ENCODE measurements at regions not wholly inside any gene's neighbourhood (a gene's known extent, or its start where the extent isn't known, plus 50 kb on each side); places are given as distances from the start of the nearest gene placed in this dataset.

GRCh38 chr4:56757821-56758411 lies 63.6 kb downstream of the SPINK2 start:
- peak; percentile 32 for DNase-seq

- no peak for DNase-seq
Observed at GRCh38 chr4:56757261-56757746, 64.2 kb downstream of the SPINK2 start.

DNA sequence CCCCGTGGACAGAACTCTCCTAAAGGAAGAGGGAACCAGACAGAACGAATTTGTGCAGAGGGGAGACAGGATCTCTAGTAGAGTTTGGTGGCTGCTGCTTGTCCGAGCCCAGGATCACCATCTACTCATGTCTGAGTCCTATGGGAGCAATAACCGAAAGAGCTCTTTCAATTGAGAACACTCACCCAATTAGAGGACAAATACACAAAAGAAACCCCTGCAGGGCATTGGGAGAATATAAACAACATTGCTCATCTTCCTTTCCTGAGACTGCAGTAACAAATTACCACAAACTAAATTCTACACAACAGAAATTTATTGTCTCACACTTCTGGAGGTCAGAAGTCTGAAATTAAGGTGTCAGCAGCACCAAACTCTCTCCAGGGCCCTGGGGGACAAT lies 65.6 kb downstream of the SPINK2 start:
- no peak for DNase-seq

GRCh38 chr4:56752985-56753384 lies 68.5 kb downstream of the SPINK2 start:
- no peak for DNase-seq

DNA sequence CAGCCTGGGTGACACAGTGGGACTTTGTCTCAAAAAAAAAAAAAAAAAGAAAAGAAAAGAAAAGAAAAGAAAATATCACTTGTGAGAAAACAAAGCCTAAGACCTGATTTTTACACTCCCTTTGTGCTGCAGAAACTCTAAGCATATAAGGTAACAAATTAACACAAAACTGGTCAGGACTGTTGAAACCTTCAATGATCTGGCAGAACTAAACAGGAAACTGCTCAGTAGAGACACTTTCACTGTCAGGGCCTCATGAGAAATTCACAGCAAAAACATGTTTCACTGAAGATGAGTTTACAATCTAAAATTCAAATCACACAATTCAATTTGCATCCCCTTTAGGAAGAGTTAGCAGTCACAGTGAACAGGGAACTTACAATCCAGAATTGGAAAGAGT lies 69.1 kb upstream of the HOPX start:
- DNase-seq: no peak

DNA sequence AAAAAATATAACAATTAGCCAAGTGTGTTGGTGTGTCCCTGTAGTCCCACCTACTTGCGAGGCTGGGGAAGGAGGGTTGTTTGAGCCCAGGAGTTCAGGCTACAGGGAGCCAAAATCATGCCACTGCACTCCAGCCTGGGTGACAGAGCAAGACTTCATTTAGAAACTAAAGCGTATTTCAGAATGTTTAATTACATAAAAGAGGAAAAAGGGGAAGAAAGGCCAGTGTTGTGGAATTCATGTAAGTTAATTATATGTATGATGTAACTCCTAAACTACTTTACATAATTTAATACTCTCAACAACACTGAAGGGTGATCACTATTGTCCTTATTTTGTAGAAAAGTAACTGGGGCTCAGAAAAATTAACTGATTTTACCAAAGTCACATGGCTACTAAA lies 67.2 kb upstream of the HOPX start:
- no peak for DNase-seq

DNA sequence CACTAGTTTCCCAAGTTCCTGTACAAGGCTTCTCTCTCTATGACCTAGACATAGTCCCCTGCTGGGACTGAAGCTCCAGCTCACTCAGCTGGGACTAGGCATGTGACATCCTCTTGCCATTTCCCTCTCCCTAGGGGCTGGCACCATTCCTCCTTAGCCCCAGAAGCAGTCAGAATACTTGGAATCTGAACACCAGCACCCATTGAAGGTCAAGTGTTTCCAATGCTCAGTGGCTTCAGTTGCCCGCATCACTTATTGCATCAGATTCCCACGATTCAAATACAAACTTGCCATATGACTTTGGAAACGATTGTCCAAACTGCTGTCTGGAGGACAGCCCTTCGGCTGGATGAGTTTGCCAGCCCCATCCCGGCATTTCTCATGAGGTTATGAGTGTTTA lies 65.5 kb upstream of the HOPX start:
- DNase-seq: no peak

DNA sequence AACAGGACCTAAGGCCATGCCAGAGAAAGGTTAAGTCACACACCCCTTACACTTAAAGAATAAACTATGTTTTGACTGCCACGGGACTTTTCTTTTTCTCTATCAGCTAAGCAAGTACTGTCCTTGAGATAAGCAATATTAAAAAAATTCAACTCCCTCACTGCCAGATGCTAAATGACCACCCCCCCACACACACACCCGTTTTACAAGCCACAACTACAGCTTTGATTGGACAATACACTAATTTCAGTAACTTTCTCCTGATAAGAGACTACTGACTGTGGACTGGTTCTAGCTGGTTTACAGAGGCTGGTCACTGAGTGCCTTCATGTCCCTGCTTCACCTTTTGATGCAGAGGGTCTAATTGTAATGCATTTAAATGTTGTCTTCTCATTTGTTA lies 63.9 kb upstream of the HOPX start:
- no peak for DNase-seq

GRCh38 chr4:56744030-56744429 lies 62.9 kb upstream of the HOPX start:
- no peak for DNase-seq

DNA sequence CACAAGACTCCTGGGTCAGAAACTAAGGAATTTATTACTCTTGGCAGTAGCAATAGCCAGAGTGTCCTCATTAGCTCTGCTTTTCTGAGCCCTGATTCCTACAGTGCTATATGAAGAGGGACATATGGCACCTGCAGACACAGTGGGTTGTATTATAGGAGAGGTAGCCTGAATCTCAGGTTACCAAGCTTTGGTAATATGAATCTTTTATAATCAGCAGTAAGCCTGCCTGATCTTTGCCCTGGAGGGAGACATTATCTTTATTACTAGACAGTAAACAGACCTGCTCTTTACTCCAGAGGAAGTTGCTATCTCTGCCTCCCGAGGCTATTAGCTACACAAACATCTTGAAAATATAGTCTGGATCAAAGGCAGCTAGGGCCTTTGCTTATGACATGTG lies 62.5 kb upstream of the HOPX start:
- no peak for DNase-seq

GRCh38 chr4:56742080-56742871 lies 61.2 kb upstream of the HOPX start:
- DNase-seq: no peak

DNA sequence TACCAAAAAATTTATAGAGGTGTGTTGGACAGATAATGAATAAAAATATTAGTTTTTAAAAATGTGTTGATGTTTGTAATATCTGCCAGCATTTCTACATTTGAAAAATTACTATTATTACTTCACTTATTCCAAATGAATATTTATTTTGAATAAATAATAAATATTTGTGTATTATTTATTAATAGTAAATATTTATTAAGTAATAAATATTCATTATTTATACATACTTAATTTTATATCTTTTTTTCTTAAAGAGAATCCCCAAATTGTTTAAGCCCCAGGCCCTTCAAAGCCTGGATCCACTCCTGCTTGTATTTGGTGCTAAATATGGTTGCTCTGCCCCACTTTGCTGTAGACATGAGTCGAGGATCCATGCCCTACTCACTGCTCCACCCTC lies 60.5 kb upstream of the HOPX start:
- DNase-seq: no peak

- no peak for DNase-seq
Observed at GRCh38 chr4:56739066-56739777, 58.1 kb upstream of the HOPX start.

- DNase-seq: no peak
Observed at GRCh38 chr4:56737666-56738065, 56.6 kb upstream of the HOPX start.

- no peak for DNase-seq
Observed at GRCh38 chr4:56733352-56733751, 52.3 kb upstream of the HOPX start.

- no peak for DNase-seq
Observed at GRCh38 chr4:56732301-56732700, 51.2 kb upstream of the HOPX start.

DNA sequence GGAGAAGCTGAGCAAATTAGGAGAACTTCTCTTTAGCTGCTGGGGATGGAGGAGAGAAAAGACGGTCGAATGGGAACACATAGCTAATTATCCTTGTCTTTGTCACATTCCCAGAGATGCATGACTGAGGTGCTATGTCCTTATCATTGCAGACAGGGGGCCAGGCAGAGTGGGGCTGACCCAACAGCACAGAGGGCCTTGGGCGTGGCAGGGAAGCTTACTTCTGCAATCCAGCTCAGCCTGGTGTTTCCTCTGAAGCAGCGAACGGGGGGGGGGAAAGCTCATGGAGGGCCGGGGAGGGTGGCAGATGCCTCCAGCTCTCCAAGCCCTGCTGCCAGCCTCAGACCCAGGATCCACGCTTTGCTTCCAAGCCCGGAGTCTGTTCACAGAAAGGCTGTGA lies 50.8 kb upstream of the HOPX start:
- no peak for DNase-seq
